ENCODE measurements at regions not wholly inside any gene's neighbourhood (a gene's known extent, or its start where the extent isn't known, plus 50 kb on each side); places are given as distances from the start of the nearest gene placed in this dataset.

GRCh38 chr19:28936001-28936400, 276.9 kb downstream of the UQCRFS1 start:
- TF ChIP-seq, protein P1, sequence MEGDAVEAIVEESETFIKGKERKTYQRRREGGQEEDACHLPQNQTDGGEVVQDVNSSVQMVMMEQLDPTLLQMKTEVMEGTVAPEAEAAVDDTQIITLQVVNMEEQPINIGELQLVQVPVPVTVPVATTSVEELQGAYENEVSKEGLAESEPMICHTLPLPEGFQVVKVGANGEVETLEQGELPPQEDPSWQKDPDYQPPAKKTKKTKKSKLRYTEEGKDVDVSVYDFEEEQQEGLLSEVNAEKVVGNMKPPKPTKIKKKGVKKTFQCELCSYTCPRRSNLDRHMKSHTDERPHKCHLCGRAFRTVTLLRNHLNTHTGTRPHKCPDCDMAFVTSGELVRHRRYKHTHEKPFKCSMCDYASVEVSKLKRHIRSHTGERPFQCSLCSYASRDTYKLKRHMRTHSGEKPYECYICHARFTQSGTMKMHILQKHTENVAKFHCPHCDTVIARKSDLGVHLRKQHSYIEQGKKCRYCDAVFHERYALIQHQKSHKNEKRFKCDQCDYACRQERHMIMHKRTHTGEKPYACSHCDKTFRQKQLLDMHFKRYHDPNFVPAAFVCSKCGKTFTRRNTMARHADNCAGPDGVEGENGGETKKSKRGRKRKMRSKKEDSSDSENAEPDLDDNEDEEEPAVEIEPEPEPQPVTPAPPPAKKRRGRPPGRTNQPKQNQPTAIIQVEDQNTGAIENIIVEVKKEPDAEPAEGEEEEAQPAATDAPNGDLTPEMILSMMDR (IDR thresholded peaks at IDR 0.05), result no peak
- TF ChIP-seq EP300 (IDR thresholded peaks at IDR 0.05) (no peak), RAD21 (conservative IDR thresholded peaks at IDR 0.05 in 1 of 2, IDR thresholded peaks at IDR 0.05 in 1 of 2) (no peak)
- TF ChIP-seq, protein P2, sequence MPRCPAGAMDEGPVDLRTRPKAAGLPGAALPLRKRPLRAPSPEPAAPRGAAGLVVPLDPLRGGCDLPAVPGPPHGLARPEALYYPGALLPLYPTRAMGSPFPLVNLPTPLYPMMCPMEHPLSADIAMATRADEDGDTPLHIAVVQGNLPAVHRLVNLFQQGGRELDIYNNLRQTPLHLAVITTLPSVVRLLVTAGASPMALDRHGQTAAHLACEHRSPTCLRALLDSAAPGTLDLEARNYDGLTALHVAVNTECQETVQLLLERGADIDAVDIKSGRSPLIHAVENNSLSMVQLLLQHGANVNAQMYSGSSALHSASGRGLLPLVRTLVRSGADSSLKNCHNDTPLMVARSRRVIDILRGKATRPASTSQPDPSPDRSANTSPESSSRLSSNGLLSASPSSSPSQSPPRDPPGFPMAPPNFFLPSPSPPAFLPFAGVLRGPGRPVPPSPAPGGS (IDR thresholded peaks at IDR 0.05), result no peak

Measured in A549 (cell line).